D721Med (cell line): ENCODE measurements at regions not wholly inside any gene's neighbourhood (a gene's known extent, or its start where the extent isn't known, plus 50 kb on each side); places are given as distances from the start of the nearest gene placed in this dataset.
A peak's percentile ranks its signal among the peaks of the same experiment; 100 is the strongest.

Experiments
- DNase-seq: peaks from one replicate; pipeline ENCODE4 v3.0.0; 2011; ENCODE audit warnings: low spot score; ENCODE audit not compliant: insufficient read length
- FAIRE-seq: peaks from 2 replicates; lab custom pipeline; 2011; peaks lifted over from hg19 to GRCh38; lab: Jason Lieb, UNC
- CTCF ChIP-seq: IDR thresholded peaks from 2 replicates; pipeline ENCODE4 v1.5.1; 2012; ENCODE audit warnings: mild to moderate bottlenecking, control low read depth; ENCODE audit not compliant: insufficient read depth; ENCODE audit errors: missing control alignments

GRCh38 chr1:115476616-115477015 lies 138.6 kb upstream of the NGF start:
- no peak for DNase-seq
- no peak for FAIRE-seq
- peak; percentile 8 for TF ChIP-seq CTCF

GRCh38 chr1:115475901-115476300 lies 137.9 kb upstream of the NGF start:
- no peak for TF ChIP-seq CTCF

GRCh38 chr1:115475252-115475651 lies 137.2 kb upstream of the NGF start:
- DNase-seq (no peak), FAIRE-seq (no peak)
- TF ChIP-seq CTCF, result no peak

More at GRCh38 chr1:115475901-115476300, 137.9 kb upstream of the NGF start:
- DNase-seq (no peak), FAIRE-seq (no peak)

GRCh38 chr1:115473986-115474565 lies 136.0 kb upstream of the NGF start:
- no peak for FAIRE-seq
- no peak for DNase-seq
- no peak for TF ChIP-seq CTCF

- DNase-seq (no peak), FAIRE-seq (no peak)
- TF ChIP-seq CTCF, result peak; percentile 71
Measured at GRCh38 chr1:115469703-115470476, 131.8 kb upstream of the NGF start.

- TF ChIP-seq CTCF, result no peak
- no peak for DNase-seq
- no peak for FAIRE-seq
Measured at GRCh38 chr1:115467790-115468189, 129.7 kb upstream of the NGF start.

- FAIRE-seq (no peak), DNase-seq (no peak)
- TF ChIP-seq CTCF, result no peak
Measured at GRCh38 chr1:115467196-115467595, 129.1 kb upstream of the NGF start.
